H1 (cell line): ENCODE measurements at regions not wholly inside any gene's neighbourhood (a gene's known extent, or its start where the extent isn't known, plus 50 kb on each side); places are given as distances from the start of the nearest gene placed in this dataset.

ENCODE experiments used
- ATF2 ChIP-seq: IDR thresholded peaks from 2 replicates; pipeline ENCODE4 v1.6.1; 2012; ENCODE audit warnings: low read length, inconsistent platforms
- GTF2F1 ChIP-seq: IDR thresholded peaks from 2 replicates; pipeline ENCODE4 v1.6.1; 2012; ENCODE audit warnings: low read depth, low read length, improper control_type of control experiment, borderline replicate concordance

- TF ChIP-seq ATF2 (no peak), GTF2F1 (no peak)
- TF ChIP-seq, all 59 proteins: peak for 0
Measured at GRCh38 chr2:156745619-156746018, 309.4 kb downstream of the GPD2 start (continued).
